NCI-H2171 (cell line): ENCODE measurements at regions not wholly inside any gene's neighbourhood (a gene's known extent, or its start where the extent isn't known, plus 50 kb on each side); places are given as distances from the start of the nearest gene placed in this dataset.

ENCODE experiments used
- DNase-seq: peaks from one replicate; lab custom pipeline; 2025; lab: John Stamatoyannopoulos, UW

GRCh38 chr20:54272901-54273488 lies 65.1 kb downstream of the PFDN4 start:
- no peak for DNase-seq

- DNase-seq: no peak
Observed at GRCh38 chr20:54275359-54276111, 67.6 kb downstream of the PFDN4 start.

GRCh38 chr20:54276577-54277169 lies 68.8 kb downstream of the PFDN4 start:
- no peak for DNase-seq

- no peak for DNase-seq
Observed at GRCh38 chr20:54278262-54278661, 70.4 kb downstream of the PFDN4 start.

GRCh38 chr20:54282625-54283024 lies 74.7 kb downstream of the PFDN4 start:
- no peak for DNase-seq

GRCh38 chr20:54283253-54283652 lies 75.4 kb downstream of the PFDN4 start:
- DNase-seq: no peak

GRCh38 chr20:54284928-54285704 lies 77.2 kb downstream of the PFDN4 start:
- DNase-seq: no peak

- DNase-seq: no peak
Observed at GRCh38 chr20:54290636-54291035, 82.7 kb downstream of the PFDN4 start.

- DNase-seq: no peak
Observed at GRCh38 chr20:54291339-54292010, 83.6 kb downstream of the PFDN4 start.

- DNase-seq: no peak
Observed at GRCh38 chr20:54292185-54292584, 84.3 kb downstream of the PFDN4 start.

- no peak for DNase-seq
Observed at GRCh38 chr20:54293526-54293925, 85.6 kb downstream of the PFDN4 start.

GRCh38 chr20:54294094-54294493 lies 86.2 kb downstream of the PFDN4 start:
- DNase-seq: no peak

GRCh38 chr20:54295686-54296085 lies 87.8 kb downstream of the PFDN4 start:
- no peak for DNase-seq

GRCh38 chr20:54305421-54305820 lies 97.5 kb downstream of the PFDN4 start:
- DNase-seq: no peak

GRCh38 chr20:54306985-54307710 lies 99.3 kb downstream of the PFDN4 start:
- no peak for DNase-seq

GRCh38 chr20:54308804-54309203 lies 100.9 kb downstream of the PFDN4 start:
- DNase-seq: no peak

GRCh38 chr20:54318892-54319291 lies 111.0 kb downstream of the PFDN4 start:
- DNase-seq: no peak

GRCh38 chr20:54320148-54320607 lies 112.3 kb downstream of the PFDN4 start:
- no peak for DNase-seq

- no peak for DNase-seq
Observed at GRCh38 chr20:54321352-54322087, 113.6 kb downstream of the PFDN4 start.

GRCh38 chr20:54323227-54323734 lies 115.4 kb downstream of the PFDN4 start:
- no peak for DNase-seq
